ENCODE measurements at regions not wholly inside any gene's neighbourhood (a gene's known extent, or its start where the extent isn't known, plus 50 kb on each side); places are given as distances from the start of the nearest gene placed in this dataset.

- no peak for TF ChIP-seq POLR2A (IDR thresholded peaks at IDR 0.05)
- TF ChIP-seq CTCF (IDR thresholded peaks at IDR 0.05) = no peak
- TF ChIP-seq POLR2AphosphoS5 (IDR thresholded peaks at IDR 0.05) = no peak
- no peak for TF ChIP-seq EP300 (IDR thresholded peaks at IDR 0.05)
Measured at GRCh38 chrY:9124623-9125022, 212.6 kb upstream of the TSPY4 start.

Measured in upper lobe of left lung (tissue), 4 donors.